K562 (cell line): ENCODE measurements at regions not wholly inside any gene's neighbourhood (a gene's known extent, or its start where the extent isn't known, plus 50 kb on each side); places are given as distances from the start of the nearest gene placed in this dataset.
"Not testable (repeated sequence)": the region's sequence is repeated elsewhere in the genome, so short reads cannot be mapped to it uniquely, and the experiment has no call there.

ENCODE experiments used
- ATAC-seq: fragments of 200-7000 bp; cut with Tn5 transposase; 3 replicates; pipeline ENCODE4 v1.9.1; 2020; ENCODE audit warnings: moderate library complexity
- BruUV-seq: library from RNA; stranded (reverse); fragments of 400-500 nt; replicated peaks from 2 replicates; lab custom pipeline; 2021; lab: Mats Ljungman, UMichigan
- CTCF ChIA-PET: fragments of 300-600 bp; formaldehyde crosslinking; extraction: SDS; loops from one replicate; lab custom pipeline; 2021; ENCODE audit warnings: low intra/inter-chr PET ratio; lab: Yijun Ruan, JAX
- POLR2A ChIA-PET: fragments of 300-600, 350-650 bp; sonication (Branson Sonifier 250); formaldehyde crosslinking; extraction: SDS; loops from one replicate; lab custom pipeline; 2021; ENCODE audit warnings: antibody characterized with exemption, inconsistent platforms; lab: Yijun Ruan, JAX
- DNase-seq, 4 experiments: peaks; one replicate each; pipeline versions ENCODE4 v3.0.0 to v3.0.0-alpha.2; 2011 to 2018; ENCODE audit warnings: low spot score in 3 of 4, mixed read lengths in 3 of 4; ENCODE audit errors: extremely low read depth in 1 of 4
- FAIRE-seq: peaks from 2 replicates; lab custom pipeline; 2011; peaks lifted over from hg19 to GRCh38; lab: Jason Lieb, UNC
- H2AFZ ChIP-seq: 2 replicates; pipeline ENCODE4 v1.6.0; 2011; ENCODE audit warnings: low read depth, low read length, control low read depth, inconsistent platforms
- H3K27ac ChIP-seq: fragments of 200-600 bp; 3 replicates; pipeline ENCODE4 v1.8.0; 2011; ENCODE audit warnings: low read depth, mild to moderate bottlenecking, control low read depth, inconsistent platforms, low read length, moderate library complexity, mixed read lengths; ENCODE audit errors: extremely low read depth
- H3K27me3 ChIP-seq, 2 experiments: fragments of 300-600 bp in 1 of 2; 2 replicates in 1 of 2; 3 replicates in 1 of 2; pipeline versions ENCODE4 v1.6.0 to v1.8.0; 2011; ENCODE audit warnings: inconsistent platforms in 2 of 2, low read length in 2 of 2, mild to moderate bottlenecking in 1 of 2, mixed read lengths in 1 of 2, moderate library complexity in 1 of 2; ENCODE audit not compliant: control insufficient read depth in 2 of 2, insufficient read depth in 2 of 2
- H3K36me3 ChIP-seq: fragments of 300-600 bp; 3 replicates; pipeline ENCODE4 v1.8.0; 2011; ENCODE audit warnings: mild to moderate bottlenecking, low read length, inconsistent platforms; ENCODE audit not compliant: control insufficient read depth, insufficient read depth
- H3K4me1 ChIP-seq, 2 experiments: fragments of 200-600 bp in 1 of 2; replicated peaks in 1 of 2; 2 replicates in 1 of 2; 3 replicates in 1 of 2; pipeline versions ENCODE4 v1.5.1 to v1.8.0; 2011; ENCODE audit warnings: inconsistent platforms in 2 of 2, low read length in 2 of 2, mild to moderate bottlenecking in 1 of 2, mixed read lengths in 1 of 2, moderate library complexity in 1 of 2; ENCODE audit not compliant: control insufficient read depth in 2 of 2, insufficient read depth in 2 of 2
- H3K4me2 ChIP-seq: 2 replicates; pipeline ENCODE4 v1.6.1; 2011; ENCODE audit warnings: low read length, control low read depth, inconsistent platforms, mixed read lengths; ENCODE audit not compliant: insufficient read depth
- H3K4me3 ChIP-seq: fragments of 200-600 bp; sonication (generic), shearing (Covaris generic); 2 replicates; pipeline ENCODE4 v1.5.1; 2016; ENCODE audit warnings: control low read depth, inconsistent platforms
- H3K79me2 ChIP-seq: fragments of 200-600 bp; 3 replicates; pipeline ENCODE4 v1.8.0; 2011; ENCODE audit warnings: low read length, inconsistent platforms; ENCODE audit not compliant: control insufficient read depth, insufficient read depth
- H3K9ac ChIP-seq, 2 experiments: 2 replicates each; pipeline versions ENCODE4 v1.6.0 to v1.6.1; 2011; ENCODE audit warnings: low read depth in 2 of 2, low read length in 2 of 2, control low read depth in 1 of 2, inconsistent platforms in 1 of 2, mild to moderate bottlenecking in 1 of 2, mixed read lengths in 1 of 2; ENCODE audit not compliant: insufficient read depth in 1 of 2
- H3K9me1 ChIP-seq: one replicate; pipeline ENCODE4 v1.6.0; 2011; ENCODE audit warnings: inconsistent platforms, mild to moderate bottlenecking, low read length, moderate library complexity; ENCODE audit not compliant: control insufficient read depth, insufficient read depth
- H3K9me3 ChIP-seq: replicated peaks from 2 replicates; pipeline ENCODE4 v1.5.1; 2011; ENCODE audit warnings: low read depth, low read length, inconsistent platforms; ENCODE audit not compliant: control insufficient read depth, insufficient read depth
- H4K20me1 ChIP-seq: replicated peaks from 2 replicates; pipeline ENCODE4 v1.6.1; 2011; ENCODE audit warnings: low read length, inconsistent platforms, mixed read lengths; ENCODE audit not compliant: control insufficient read depth, insufficient read depth
- CHAMP1 ChIP-seq: fragments of 450-650 bp; IDR thresholded peaks from 2 replicates; pipeline ENCODE4 v1.6.1; 2016; ENCODE audit warnings: mild to moderate bottlenecking
- CREB5 ChIP-seq: fragments of 250-450 bp; sonication (Bioruptor Pico); IDR thresholded peaks from 2 replicates; pipeline ENCODE4 v1.5.0; 2020; ENCODE audit warnings: mild to moderate bottlenecking
- CTBP1 ChIP-seq: fragments of 450-650 bp; IDR thresholded peaks from 2 replicates; pipeline ENCODE4 v1.6.1; 2016; ENCODE audit warnings: borderline replicate concordance
- DMBX1 ChIP-seq: fragments of 250-450 bp; sonication (Bioruptor Pico); IDR thresholded peaks from 2 replicates; pipeline ENCODE4 v1.8.0; 2022; ENCODE audit warnings: inconsistent platforms, mild to moderate bottlenecking, moderate library complexity, borderline replicate concordance
- HDAC6 ChIP-seq: IDR thresholded peaks from 2 replicates; pipeline ENCODE4 v1.6.1; 2012; ENCODE audit warnings: low read depth, mild to moderate bottlenecking, control low read depth, inconsistent platforms, low read length, moderate library complexity
- MEF2A ChIP-seq: IDR thresholded peaks from 2 replicates; pipeline ENCODE4 v1.6.1; 2011; ENCODE audit warnings: low read depth, mild to moderate bottlenecking, low read length, moderate library complexity; ENCODE audit not compliant: control insufficient read depth
- SMARCC2 ChIP-seq: fragments of 450-650 bp; IDR thresholded peaks from 2 replicates; pipeline ENCODE4 v1.6.1; 2017; ENCODE audit warnings: antibody characterized with exemption, moderate library complexity, mild to moderate bottlenecking, low read depth
- STAT5A ChIP-seq: IDR thresholded peaks from 2 replicates; pipeline ENCODE4 v1.6.1; 2012; ENCODE audit warnings: low read length, inconsistent platforms, borderline replicate concordance
- ZBTB8A ChIP-seq: fragments of 450-650 bp; IDR thresholded peaks from 2 replicates; pipeline ENCODE4 v1.6.1; 2018; ENCODE audit warnings: mild to moderate bottlenecking, moderate library complexity; ENCODE audit not compliant: partially characterized antibody
- ZFP30 ChIP-seq: fragments of 250-450 bp; sonication (Bioruptor Pico); IDR thresholded peaks from 2 replicates; pipeline ENCODE4 v1.8.0; 2022; ENCODE audit warnings: moderate library complexity, mild to moderate bottlenecking, inconsistent platforms, borderline replicate concordance
- ZNF280B ChIP-seq: fragments of 250-450 bp; sonication (Bioruptor Pico); IDR thresholded peaks from 2 replicates; pipeline ENCODE4 v1.5.1; 2021; ENCODE audit warnings: mild to moderate bottlenecking
- ZSCAN32 ChIP-seq: fragments of 450-650 bp; formaldehyde crosslinking; IDR thresholded peaks from 2 replicates; pipeline ENCODE4 v1.4.0; 2020; ENCODE audit warnings: mild to moderate bottlenecking, moderate library complexity
- WGBS: fragments of 100-300 bp; shearing (Covaris generic); methylation state at CpG from one replicate; pipeline ENCODE4 v1.1.6; 2016; ENCODE audit warnings: low coverage, mixed read lengths; ENCODE audit not compliant: insufficient coverage; ENCODE audit errors: missing lambda C conversion rate; 5-methylcytosine and 5-hydroxymethylcytosine counted together
- in situ Hi-C: fragments of 300-500 bp; cut with MboI; formaldehyde crosslinking; loops from 4 replicates; pipeline ENCODE4 v1.15.0; 2018; ENCODE audit warnings: inconsistent platforms, mixed read lengths
- intact Hi-C: fragments of 100-400 bp; cut with micrococcal nuclease; formaldehyde crosslinking; loops from 2 replicates; pipeline ENCODE4 v1.14.2; 2022

DNA sequence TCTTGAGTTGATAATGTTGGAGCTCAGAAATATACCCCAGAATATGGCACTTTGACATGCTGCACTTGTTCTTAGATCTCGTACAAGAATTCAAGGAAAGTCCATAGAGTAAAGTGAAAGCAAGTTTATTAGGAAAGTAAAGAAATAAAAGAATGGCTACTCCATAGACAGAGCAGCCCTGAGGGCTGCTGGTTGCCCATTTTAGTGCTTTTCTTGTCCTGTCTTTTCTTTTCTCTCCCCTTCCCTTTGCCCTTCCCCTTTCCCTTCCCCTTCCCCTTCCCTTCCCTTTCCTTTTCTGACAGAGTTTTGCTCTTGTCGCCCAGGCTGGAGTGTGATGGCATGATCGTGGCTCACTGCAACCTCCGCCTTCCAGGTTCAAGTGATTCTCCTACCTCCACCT is 283.4 kb upstream of the SEMA6A start:
- POLR2A ChIA-PET, H3K36me3 ChIP-seq, CTCF ChIA-PET, H3K4me2 ChIP-seq, H3K9me3 ChIP-seq, in situ Hi-C loops, H3K27me3 ChIP-seq, H3K27ac ChIP-seq, H3K9me1 ChIP-seq, ATAC-seq, H3K4me3 ChIP-seq, H3K4me1 ChIP-seq, H3K79me2 ChIP-seq, FAIRE-seq, H4K20me1 ChIP-seq, BruUV-seq, H3K9ac ChIP-seq, H2AFZ ChIP-seq, intact Hi-C loops, DNase-seq: not testable (repeated sequence)
- 0% methylated on average over 1 of the region's 4 CpGs for WGBS

DNA sequence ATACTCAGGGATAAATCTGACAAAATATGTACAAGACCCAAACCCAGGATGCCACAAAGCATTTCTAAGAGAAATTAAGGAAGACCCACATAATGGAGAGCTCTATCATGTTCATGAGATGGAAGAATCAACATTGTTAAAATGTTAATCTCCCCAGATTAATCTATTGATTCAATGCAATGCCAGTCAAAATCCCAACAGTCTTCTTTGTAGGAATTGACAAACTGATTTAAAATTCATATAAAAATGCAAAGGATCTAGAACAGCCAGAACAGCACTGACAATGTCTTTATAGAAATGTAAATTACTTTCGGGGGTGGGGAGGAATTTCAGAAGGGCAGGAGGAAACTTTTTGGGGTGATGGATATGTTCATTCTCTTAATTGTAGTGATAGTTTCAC is 281.6 kb upstream of the SEMA6A start:
- Histone ChIP-seq H3K9me1 (no peaks in the 10 kb centered on the region), H3K27ac (no peak overlapping the region), H3K27me3 (no peaks in the 10 kb centered on the region), H3K9me3 (no peaks in the 10 kb centered on the region), H3K4me1 (no peaks in the 10 kb centered on the region), H2AFZ (no peak overlapping the region), H4K20me1 (no peaks in the 10 kb centered on the region), H3K36me3 (no peaks in the 10 kb centered on the region), H3K9ac (no peak overlapping the region), H3K79me2 (no peaks in the 10 kb centered on the region), H3K4me3 (no peak overlapping the region), H3K4me2 (no peak overlapping the region)
- ATAC-seq (no peak), FAIRE-seq (no peak), DNase-seq (no peak)
- 0% methylated on average over 1 of the region's 1 CpG for WGBS
- CTCF ChIA-PET = no interaction called here
- BruUV-seq = no TSS peak
- POLR2A ChIA-PET = no interaction called here
- intact Hi-C loops = no loop called here
- in situ Hi-C loops = no loop called here
- no peak for TF ChIP-seq CREB5 (CRISPR knock-in tag)
- no peak for TF ChIP-seq CTBP1
- no peak for TF ChIP-seq STAT5A
- TF ChIP-seq DMBX1 (CRISPR knock-in tag) = no peak
- TF ChIP-seq ZSCAN32 (CRISPR knock-in tag) = no peak
- no peak for TF ChIP-seq ZFP30 (CRISPR knock-in tag)
- no peak for TF ChIP-seq HDAC6
- TF ChIP-seq SMARCC2 = no peak
- TF ChIP-seq ZNF280B (CRISPR knock-in tag) = no peak
- TF ChIP-seq ZBTB8A = no peak
- no peak for TF ChIP-seq CHAMP1
- TF ChIP-seq MEF2A = no peak
